ENCODE measurements at regions not wholly inside any gene's neighbourhood (a gene's known extent, or its start where the extent isn't known, plus 50 kb on each side); places are given as distances from the start of the nearest gene placed in this dataset.

DNA sequence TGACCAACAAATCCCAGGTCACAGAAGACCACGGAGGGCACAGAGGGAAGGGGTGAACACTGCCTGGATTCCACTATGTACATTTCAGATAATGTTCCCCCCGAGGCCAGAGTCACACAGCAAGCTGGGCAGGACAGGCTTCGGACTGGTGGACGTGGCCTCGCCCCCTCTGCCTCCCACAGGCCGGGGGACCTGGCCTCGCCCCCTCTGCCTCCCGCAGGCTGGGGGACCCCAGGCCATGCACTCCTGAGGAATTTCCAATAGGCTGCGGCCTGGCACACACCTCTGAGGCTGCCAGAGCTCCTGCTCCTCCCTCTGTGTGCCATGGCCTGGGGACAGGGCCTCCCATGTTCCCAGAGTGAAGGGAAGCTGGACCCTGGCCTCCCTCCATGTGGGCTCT, 1352.8 kb downstream of the BRD1 start:
- no peaks in the 10 kb centered on the region for H3K36me3 ChIP-seq (ENCODE audit: control insufficient read depth in 1 of 2, insufficient read depth in 2 of 2, low read length in 2 of 2)
- H3K4me3 ChIP-seq (ENCODE audit: low read depth in 1 of 2, low read length in 2 of 2) = no peak overlapping the region
- H3K9me3 ChIP-seq (ENCODE audit: control insufficient read depth in 1 of 2, low read length in 2 of 2) = no peaks in the 10 kb centered on the region
- H3K27ac ChIP-seq (ENCODE audit: low read length) = no peak overlapping the region
- no peaks in the 10 kb centered on the region for H3K27me3 ChIP-seq (ENCODE audit: low read depth, low read length)
- no peaks in the 10 kb centered on the region for H3K4me1 ChIP-seq (ENCODE audit: control insufficient read depth in 1 of 2, insufficient read depth in 2 of 2, low read length in 2 of 2)

- Histone ChIP-seq H3K27me3 (ENCODE audit: low read depth, low read length) (no peaks in the 10 kb centered on the region), H3K4me1 (ENCODE audit: control insufficient read depth in 1 of 2, insufficient read depth in 2 of 2, low read length in 2 of 2) (no peaks in the 10 kb centered on the region), H3K4me3 (ENCODE audit: low read depth in 1 of 2, low read length in 2 of 2) (no peak overlapping the region), H3K27ac (ENCODE audit: low read length) (no peak overlapping the region), H3K9me3 (ENCODE audit: control insufficient read depth in 1 of 2, low read length in 2 of 2) (no peaks in the 10 kb centered on the region), H3K36me3 (ENCODE audit: control insufficient read depth in 1 of 2, insufficient read depth in 2 of 2, low read length in 2 of 2) (no peaks in the 10 kb centered on the region)
Measured at GRCh38 chr22:48473202-48473601, 1354.5 kb downstream of the BRD1 start.

DNA sequence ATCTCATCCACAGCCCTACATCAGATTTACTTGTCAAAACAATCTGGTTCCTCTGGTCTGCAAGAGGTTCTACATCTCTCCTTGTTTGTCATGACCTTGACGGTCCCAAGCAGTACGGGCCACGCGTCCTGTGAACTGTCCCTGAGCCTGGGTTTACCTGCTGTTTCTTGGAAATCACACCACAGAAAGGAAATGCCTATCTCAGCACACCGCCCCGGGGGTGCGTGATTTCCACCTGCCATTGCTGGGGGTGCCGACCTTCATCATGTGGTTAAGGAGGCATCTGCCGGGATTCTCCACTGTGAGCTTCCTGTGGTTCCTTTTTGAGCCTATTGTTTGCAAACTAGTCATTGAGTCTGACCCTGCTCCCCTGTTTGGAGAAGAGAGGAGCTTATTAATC, 1363.4 kb downstream of the BRD1 start:
- no peaks in the 10 kb centered on the region for H3K9me3 ChIP-seq (ENCODE audit: control insufficient read depth in 1 of 2, low read length in 2 of 2)
- H3K27me3 ChIP-seq (ENCODE audit: low read depth, low read length) = no peaks in the 10 kb centered on the region
- no peak overlapping the region for H3K27ac ChIP-seq (ENCODE audit: low read length)
- H3K4me1 ChIP-seq (ENCODE audit: control insufficient read depth in 1 of 2, insufficient read depth in 2 of 2, low read length in 2 of 2) = no peaks in the 10 kb centered on the region
- H3K4me3 ChIP-seq (ENCODE audit: low read depth in 1 of 2, low read length in 2 of 2) = no peak overlapping the region
- H3K36me3 ChIP-seq (ENCODE audit: control insufficient read depth in 1 of 2, insufficient read depth in 2 of 2, low read length in 2 of 2) = no peaks in the 10 kb centered on the region

DNA sequence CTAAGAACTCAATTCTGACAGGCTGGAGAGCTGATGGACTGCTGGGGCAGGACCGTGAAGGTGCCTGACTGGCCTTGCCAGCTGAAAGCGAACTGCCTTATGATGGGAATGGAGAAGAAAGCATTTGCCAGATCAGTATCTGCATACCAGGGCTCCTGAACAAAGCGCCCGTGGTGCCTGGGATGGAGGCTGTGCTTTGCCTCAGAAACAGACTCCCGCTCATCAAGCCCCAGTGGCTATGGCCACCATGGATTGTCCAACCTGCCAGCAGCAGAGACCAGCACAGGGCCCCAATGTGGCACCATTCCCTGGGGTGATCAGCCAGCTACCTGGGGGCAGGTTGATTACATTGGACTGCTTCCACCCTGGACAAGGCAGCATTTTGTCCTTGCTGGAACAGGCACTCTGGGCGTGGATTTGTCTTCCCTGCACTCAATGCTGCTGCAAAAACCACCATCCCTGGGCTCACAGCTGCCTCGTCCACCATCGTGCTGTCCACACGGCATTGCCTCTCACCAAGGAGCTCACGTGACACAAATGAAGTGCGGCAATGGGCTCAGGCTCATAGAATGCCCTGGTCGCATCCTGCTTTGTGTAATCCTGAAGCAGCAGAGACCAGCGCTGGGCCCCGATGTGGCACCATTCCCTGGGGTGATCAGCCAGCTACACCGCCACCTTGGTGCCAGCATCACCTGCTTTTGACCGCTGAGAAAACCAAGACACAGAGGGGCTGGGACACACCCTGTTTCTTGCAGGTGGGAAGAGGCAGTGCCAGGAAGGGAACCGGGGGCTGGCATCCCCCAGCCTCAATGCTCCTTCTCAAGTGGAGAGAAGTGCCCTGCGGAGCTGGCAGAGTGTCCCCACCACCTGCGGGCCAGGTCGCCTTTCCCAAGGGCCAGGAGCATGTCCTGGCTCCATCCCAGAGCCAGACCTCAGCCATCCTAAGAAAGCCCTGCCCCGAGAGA, 1367.5 kb downstream of the BRD1 start:
- no peaks in the 10 kb centered on the region for H3K27me3 ChIP-seq (ENCODE audit: low read depth, low read length)
- H3K27ac ChIP-seq (ENCODE audit: low read length) = no peak overlapping the region
- no peaks in the 10 kb centered on the region for H3K9me3 ChIP-seq (ENCODE audit: control insufficient read depth in 1 of 2, low read length in 2 of 2)
- H3K4me1 ChIP-seq (ENCODE audit: control insufficient read depth in 1 of 2, insufficient read depth in 2 of 2, low read length in 2 of 2) = no peaks in the 10 kb centered on the region
- H3K4me3 ChIP-seq (ENCODE audit: low read depth in 1 of 2, low read length in 2 of 2) = no peak overlapping the region
- H3K36me3 ChIP-seq (ENCODE audit: control insufficient read depth in 1 of 2, insufficient read depth in 2 of 2, low read length in 2 of 2) = no peaks in the 10 kb centered on the region

DNA sequence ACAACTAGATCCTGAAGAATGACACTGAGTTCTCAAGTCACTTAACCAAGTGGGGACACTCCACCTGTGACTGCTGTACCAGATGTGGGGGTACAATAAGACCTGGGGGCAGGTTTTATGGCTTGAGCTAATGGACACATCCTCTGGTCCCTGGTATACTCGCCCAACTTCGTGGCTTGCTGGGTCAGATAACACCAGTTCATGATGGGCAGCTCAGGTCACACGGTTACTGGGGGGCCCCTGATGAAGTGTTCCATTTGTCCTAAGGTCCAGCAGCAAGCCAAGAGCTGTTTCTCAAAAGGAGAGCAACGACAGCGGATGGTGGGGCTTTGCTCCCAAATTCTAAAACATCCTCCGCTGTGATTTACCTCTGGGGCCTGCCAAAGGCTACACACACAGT, 1368.4 kb downstream of the BRD1 start:
- Histone ChIP-seq H3K27ac (ENCODE audit: low read length) (no peak overlapping the region), H3K9me3 (ENCODE audit: control insufficient read depth in 1 of 2, low read length in 2 of 2) (no peaks in the 10 kb centered on the region), H3K4me3 (ENCODE audit: low read depth in 1 of 2, low read length in 2 of 2) (no peak overlapping the region), H3K27me3 (ENCODE audit: low read depth, low read length) (no peaks in the 10 kb centered on the region), H3K36me3 (ENCODE audit: control insufficient read depth in 1 of 2, insufficient read depth in 2 of 2, low read length in 2 of 2) (no peaks in the 10 kb centered on the region), H3K4me1 (ENCODE audit: control insufficient read depth in 1 of 2, insufficient read depth in 2 of 2, low read length in 2 of 2) (no peaks in the 10 kb centered on the region)

GRCh38 chr22:48456449-48456848, 1371.2 kb downstream of the BRD1 start:
- no peak overlapping the region for H3K4me3 ChIP-seq (ENCODE audit: low read depth in 1 of 2, low read length in 2 of 2)
- H3K27me3 ChIP-seq (ENCODE audit: low read depth, low read length) = no peaks in the 10 kb centered on the region
- H3K36me3 ChIP-seq (ENCODE audit: control insufficient read depth in 1 of 2, insufficient read depth in 2 of 2, low read length in 2 of 2) = no peaks in the 10 kb centered on the region
- no peaks in the 10 kb centered on the region for H3K9me3 ChIP-seq (ENCODE audit: control insufficient read depth in 1 of 2, low read length in 2 of 2)
- H3K27ac ChIP-seq (ENCODE audit: low read length) = no peak overlapping the region
- no peaks in the 10 kb centered on the region for H3K4me1 ChIP-seq (ENCODE audit: control insufficient read depth in 1 of 2, insufficient read depth in 2 of 2, low read length in 2 of 2)

GRCh38 chr22:48453751-48454485, 1373.8 kb downstream of the BRD1 start:
- no peak overlapping the region for H3K4me3 ChIP-seq (ENCODE audit: low read depth in 1 of 2, low read length in 2 of 2)
- H3K9me3 ChIP-seq (ENCODE audit: control insufficient read depth in 1 of 2, low read length in 2 of 2) = no peaks in the 10 kb centered on the region
- no peak overlapping the region for H3K27ac ChIP-seq (ENCODE audit: low read length)
- no peaks in the 10 kb centered on the region for H3K27me3 ChIP-seq (ENCODE audit: low read depth, low read length)
- H3K36me3 ChIP-seq (ENCODE audit: control insufficient read depth in 1 of 2, insufficient read depth in 2 of 2, low read length in 2 of 2) = no peaks in the 10 kb centered on the region
- H3K4me1 ChIP-seq (ENCODE audit: control insufficient read depth in 1 of 2, insufficient read depth in 2 of 2, low read length in 2 of 2) = no peaks in the 10 kb centered on the region

- Histone ChIP-seq H3K9me3 (ENCODE audit: control insufficient read depth in 1 of 2, low read length in 2 of 2) (no peaks in the 10 kb centered on the region), H3K36me3 (ENCODE audit: control insufficient read depth in 1 of 2, insufficient read depth in 2 of 2, low read length in 2 of 2) (no peaks in the 10 kb centered on the region), H3K27ac (ENCODE audit: low read length) (no peak overlapping the region), H3K4me1 (ENCODE audit: control insufficient read depth in 1 of 2, insufficient read depth in 2 of 2, low read length in 2 of 2) (no peaks in the 10 kb centered on the region), H3K27me3 (ENCODE audit: low read depth, low read length) (no peaks in the 10 kb centered on the region), H3K4me3 (ENCODE audit: low read depth in 1 of 2, low read length in 2 of 2) (no peak overlapping the region)
Measured at GRCh38 chr22:48453171-48453570, 1374.5 kb downstream of the BRD1 start.

- H3K27ac ChIP-seq (ENCODE audit: low read length) = no peak overlapping the region
- no peaks in the 10 kb centered on the region for H3K9me3 ChIP-seq (ENCODE audit: control insufficient read depth in 1 of 2, low read length in 2 of 2)
- no peak overlapping the region for H3K4me3 ChIP-seq (ENCODE audit: low read depth in 1 of 2, low read length in 2 of 2)
- no peaks in the 10 kb centered on the region for H3K27me3 ChIP-seq (ENCODE audit: low read depth, low read length)
- no peaks in the 10 kb centered on the region for H3K36me3 ChIP-seq (ENCODE audit: control insufficient read depth in 1 of 2, insufficient read depth in 2 of 2, low read length in 2 of 2)
- no peaks in the 10 kb centered on the region for H3K4me1 ChIP-seq (ENCODE audit: control insufficient read depth in 1 of 2, insufficient read depth in 2 of 2, low read length in 2 of 2)
Measured at GRCh38 chr22:48452766-48453165, 1374.9 kb downstream of the BRD1 start.

- no peak overlapping the region for H3K4me3 ChIP-seq (ENCODE audit: low read depth in 1 of 2, low read length in 2 of 2)
- no peaks in the 10 kb centered on the region for H3K4me1 ChIP-seq (ENCODE audit: control insufficient read depth in 1 of 2, insufficient read depth in 2 of 2, low read length in 2 of 2)
Measured at GRCh38 chr22:48451891-48452290, 1375.8 kb downstream of the BRD1 start.

DNA sequence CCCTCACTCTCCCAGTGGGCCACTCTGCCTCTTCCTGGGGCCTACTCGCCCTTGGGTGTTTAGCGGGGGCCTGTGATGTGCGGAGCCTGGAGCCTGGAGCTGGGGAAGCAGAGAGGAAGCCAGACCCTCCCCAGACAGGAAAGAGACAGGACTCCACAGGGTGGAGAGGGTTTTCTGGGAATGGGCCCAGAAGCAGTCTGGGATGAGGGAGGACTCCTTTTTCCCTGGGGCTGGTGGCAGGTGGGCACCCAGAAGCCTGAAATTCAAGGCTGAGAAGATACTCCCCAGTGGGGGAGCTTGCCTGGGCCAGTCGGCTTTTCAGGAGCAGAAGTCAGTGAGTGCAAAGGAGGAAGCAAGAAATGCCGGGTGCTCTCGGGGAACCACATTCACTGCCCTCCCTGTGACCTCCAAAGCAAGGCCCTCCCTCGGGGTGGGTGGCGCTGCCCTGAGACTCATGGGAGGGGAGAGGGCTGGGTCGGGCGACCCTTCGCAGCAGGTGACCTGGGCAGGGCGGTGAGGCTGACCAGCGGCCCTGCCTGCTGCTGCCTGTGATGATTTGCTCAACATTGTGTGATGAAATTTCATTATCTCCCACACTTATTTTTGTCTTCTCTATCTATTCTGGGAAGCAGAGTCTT, 1377.4 kb downstream of the BRD1 start:
- Histone ChIP-seq H3K27me3 (ENCODE audit: low read depth, low read length) (no peaks in the 10 kb centered on the region), H3K27ac (ENCODE audit: low read length) (no peak overlapping the region), H3K4me1 (ENCODE audit: control insufficient read depth in 1 of 2, insufficient read depth in 2 of 2, low read length in 2 of 2) (no peaks in the 10 kb centered on the region), H3K4me3 (ENCODE audit: low read depth in 1 of 2, low read length in 2 of 2) (no peak overlapping the region), H3K36me3 (ENCODE audit: control insufficient read depth in 1 of 2, insufficient read depth in 2 of 2, low read length in 2 of 2) (no peaks in the 10 kb centered on the region), H3K9me3 (ENCODE audit: control insufficient read depth in 1 of 2, low read length in 2 of 2) (no peaks in the 10 kb centered on the region)

More at GRCh38 chr22:48451891-48452290, 1375.8 kb downstream of the BRD1 start:
- Histone ChIP-seq H3K9me3 (ENCODE audit: control insufficient read depth in 1 of 2, low read length in 2 of 2) (no peaks in the 10 kb centered on the region), H3K36me3 (ENCODE audit: control insufficient read depth in 1 of 2, insufficient read depth in 2 of 2, low read length in 2 of 2) (no peaks in the 10 kb centered on the region), H3K27me3 (ENCODE audit: low read depth, low read length) (no peaks in the 10 kb centered on the region), H3K27ac (ENCODE audit: low read length) (no peak overlapping the region)

All from muscle layer of duodenum (tissue), 2 donors.